ENCODE measurements at regions not wholly inside any gene's neighbourhood (a gene's known extent, or its start where the extent isn't known, plus 50 kb on each side); places are given as distances from the start of the nearest gene placed in this dataset.

DNA sequence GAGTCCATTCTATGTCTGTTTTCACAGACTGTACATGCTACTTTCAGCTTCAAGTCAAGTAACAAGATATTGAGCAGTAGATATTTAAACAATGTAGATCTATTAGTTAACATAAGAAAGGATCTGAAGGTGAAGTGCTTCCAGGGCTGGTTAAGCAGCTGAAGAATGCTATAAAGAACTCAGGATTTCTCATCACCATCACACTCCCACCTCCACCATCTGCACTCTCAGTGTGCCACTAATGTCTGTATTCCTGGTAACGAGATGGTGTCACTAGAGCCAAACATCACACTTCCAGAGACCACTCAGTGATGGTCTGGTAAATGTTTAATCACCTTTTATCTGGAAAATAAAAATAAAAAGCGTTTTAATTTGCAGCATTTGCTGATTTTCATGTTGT, 224.0 kb upstream of the FERD3L start:
- no peaks in the 10 kb centered on the region for H3K27me3 ChIP-seq
- DNase-seq: no peak
- H3K9me3 ChIP-seq: no peaks in the 10 kb centered on the region
- no peak overlapping the region for H3K27ac ChIP-seq
- TF ChIP-seq, protein P1, sequence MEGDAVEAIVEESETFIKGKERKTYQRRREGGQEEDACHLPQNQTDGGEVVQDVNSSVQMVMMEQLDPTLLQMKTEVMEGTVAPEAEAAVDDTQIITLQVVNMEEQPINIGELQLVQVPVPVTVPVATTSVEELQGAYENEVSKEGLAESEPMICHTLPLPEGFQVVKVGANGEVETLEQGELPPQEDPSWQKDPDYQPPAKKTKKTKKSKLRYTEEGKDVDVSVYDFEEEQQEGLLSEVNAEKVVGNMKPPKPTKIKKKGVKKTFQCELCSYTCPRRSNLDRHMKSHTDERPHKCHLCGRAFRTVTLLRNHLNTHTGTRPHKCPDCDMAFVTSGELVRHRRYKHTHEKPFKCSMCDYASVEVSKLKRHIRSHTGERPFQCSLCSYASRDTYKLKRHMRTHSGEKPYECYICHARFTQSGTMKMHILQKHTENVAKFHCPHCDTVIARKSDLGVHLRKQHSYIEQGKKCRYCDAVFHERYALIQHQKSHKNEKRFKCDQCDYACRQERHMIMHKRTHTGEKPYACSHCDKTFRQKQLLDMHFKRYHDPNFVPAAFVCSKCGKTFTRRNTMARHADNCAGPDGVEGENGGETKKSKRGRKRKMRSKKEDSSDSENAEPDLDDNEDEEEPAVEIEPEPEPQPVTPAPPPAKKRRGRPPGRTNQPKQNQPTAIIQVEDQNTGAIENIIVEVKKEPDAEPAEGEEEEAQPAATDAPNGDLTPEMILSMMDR (IDR thresholded peaks at IDR 0.05): no peak
- TF ChIP-seq POLR2AphosphoS5 (IDR thresholded peaks at IDR 0.05) (no peak), EP300 (IDR thresholded peaks at IDR 0.05) (no peak)
- no peaks in the 10 kb centered on the region for H3K4me1 ChIP-seq
- no peaks in the 10 kb centered on the region for H3K36me3 ChIP-seq
- WGBS, 5 donors: 41 to 70% (median 57%) methylated on average over 2 of the region's 2 CpGs
- intact Hi-C loops (cut with DNase I; ENCODE audit: low total_unique reads): no loop called here
- no peak overlapping the region for H3K4me3 ChIP-seq

DNA sequence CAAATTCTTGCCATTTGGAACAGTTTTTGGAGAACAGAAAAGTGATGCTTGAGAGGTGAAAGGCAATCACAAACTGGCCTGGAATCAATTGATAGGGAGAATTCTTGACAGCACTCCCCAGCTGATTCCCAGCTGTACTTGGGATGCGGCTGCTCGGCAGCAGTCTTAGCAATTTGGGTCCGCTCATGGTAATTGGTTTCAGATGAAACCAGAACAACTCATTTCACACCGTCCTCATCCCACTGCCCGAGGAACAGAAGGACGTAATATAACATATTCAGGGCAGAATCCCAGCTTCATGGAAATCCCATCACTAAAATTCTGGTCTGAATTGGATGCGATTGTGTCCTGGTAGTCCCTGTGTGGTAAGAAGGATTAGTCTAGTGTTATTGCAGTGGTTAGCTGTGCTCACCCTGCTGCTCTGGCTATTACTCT, 223.3 kb upstream of the FERD3L start:
- H3K27me3 ChIP-seq: no peaks in the 10 kb centered on the region
- H3K9me3 ChIP-seq: no peaks in the 10 kb centered on the region
- intact Hi-C loops (cut with DNase I; ENCODE audit: low total_unique reads): no loop called here
- no peak for DNase-seq
- TF ChIP-seq EP300 (IDR thresholded peaks at IDR 0.05) (no peak), POLR2AphosphoS5 (IDR thresholded peaks at IDR 0.05) (no peak), POLR2A (IDR thresholded peaks at IDR 0.05) (no peak)
- TF ChIP-seq, protein P1 (IDR thresholded peaks at IDR 0.05): no peak
- WGBS, 5 donors: 83 to 91% (median 87%) methylated on average over 7 of the region's 7 CpGs
- H3K4me1 ChIP-seq: no peaks in the 10 kb centered on the region
- no peak overlapping the region for H3K4me3 ChIP-seq
- H3K36me3 ChIP-seq: no peaks in the 10 kb centered on the region
- no peak overlapping the region for H3K27ac ChIP-seq

DNA sequence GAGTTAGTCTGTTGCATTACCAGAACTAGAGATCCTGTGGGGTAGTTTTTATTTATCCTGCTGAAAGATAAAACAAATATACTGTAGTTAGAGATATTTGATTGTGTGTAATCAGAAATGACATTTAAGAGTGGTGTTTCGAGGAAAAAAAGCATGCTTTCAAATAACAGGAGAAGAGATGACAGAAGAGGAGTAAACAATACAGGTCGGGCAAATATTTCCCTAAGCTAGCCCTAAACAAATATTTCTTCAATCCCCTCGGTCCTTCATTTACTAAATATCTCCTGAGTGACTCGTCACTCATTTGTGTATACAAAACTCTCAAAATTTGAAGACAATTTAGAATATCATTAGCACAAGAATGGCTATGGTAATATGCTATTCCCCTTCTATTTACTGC, 219.7 kb upstream of the FERD3L start:
- WGBS, 5 donors: 19 to 43% (median 33%) methylated on average over 4 of the region's 4 CpGs
- H3K4me1 ChIP-seq: no peaks in the 10 kb centered on the region
- no peak for DNase-seq
- no peaks in the 10 kb centered on the region for H3K9me3 ChIP-seq
- no peak overlapping the region for H3K27ac ChIP-seq
- no peak overlapping the region for H3K4me3 ChIP-seq
- no peaks in the 10 kb centered on the region for H3K36me3 ChIP-seq
- no peaks in the 10 kb centered on the region for H3K27me3 ChIP-seq
- intact Hi-C loops (cut with DNase I; ENCODE audit: low total_unique reads): no loop called here
- TF ChIP-seq POLR2A (IDR thresholded peaks at IDR 0.05): no peak

DNA sequence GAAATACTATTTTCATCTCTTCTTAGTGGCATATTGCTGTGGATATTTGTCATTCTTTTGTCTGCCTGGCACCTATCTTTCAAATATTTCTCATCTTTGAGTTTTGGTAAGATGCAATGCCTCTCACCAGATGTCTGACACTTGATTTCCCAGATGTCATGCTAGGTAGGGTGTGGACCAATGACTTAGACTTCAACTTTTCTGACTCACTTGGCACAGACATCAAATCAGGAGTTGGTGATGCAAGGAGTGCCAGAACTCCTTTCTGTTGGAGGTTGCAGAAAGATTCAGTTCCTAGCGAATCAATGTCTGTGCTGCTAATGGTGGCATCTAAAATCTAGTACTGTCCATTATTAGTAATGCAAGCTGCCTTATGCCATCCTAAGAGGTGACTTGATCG, 216.9 kb upstream of the FERD3L start:
- WGBS, 5 donors: 84 to 93% (median 87%) methylated on average over 2 of the region's 2 CpGs
- Histone ChIP-seq H3K4me3 (no peak overlapping the region), H3K9me3 (no peaks in the 10 kb centered on the region), H3K27ac (no peak overlapping the region), H3K4me1 (no peaks in the 10 kb centered on the region), H3K27me3 (no peaks in the 10 kb centered on the region), H3K36me3 (no peaks in the 10 kb centered on the region)
- no peak for DNase-seq
- intact Hi-C loops (cut with DNase I; ENCODE audit: low total_unique reads): no loop called here
- TF ChIP-seq EP300 (IDR thresholded peaks at IDR 0.05) (no peak), POLR2A (IDR thresholded peaks at IDR 0.05) (no peak), POLR2AphosphoS5 (IDR thresholded peaks at IDR 0.05) (no peak)
- TF ChIP-seq, protein P1 (IDR thresholded peaks at IDR 0.05): no peak

DNA sequence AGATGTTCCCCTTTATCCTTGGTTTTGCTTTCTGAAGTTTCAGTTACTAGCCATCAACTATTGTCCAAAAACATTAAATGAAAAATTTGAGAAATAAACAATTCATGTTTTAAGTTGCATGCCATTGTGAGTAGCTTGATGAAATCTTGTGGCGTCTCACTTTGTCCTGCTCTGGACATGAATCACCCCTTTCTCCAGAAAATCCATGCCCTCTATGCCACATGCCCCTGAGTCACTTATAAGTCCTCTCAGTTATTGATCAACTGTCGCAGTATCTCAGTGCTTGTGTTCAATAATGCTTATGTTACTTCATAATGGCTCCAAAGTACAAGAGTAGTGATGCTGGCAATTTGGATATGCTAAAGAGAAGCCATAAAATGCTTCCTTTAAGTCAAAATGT, 208.0 kb upstream of the FERD3L start:
- TF ChIP-seq EP300 (IDR thresholded peaks at IDR 0.05) (no peak), POLR2A (IDR thresholded peaks at IDR 0.05) (no peak), POLR2AphosphoS5 (IDR thresholded peaks at IDR 0.05) (no peak)
- TF ChIP-seq, protein P1 (IDR thresholded peaks at IDR 0.05): no peak
- DNase-seq: no peak
- Histone ChIP-seq H3K27ac (no peak overlapping the region), H3K9me3 (no peaks in the 10 kb centered on the region), H3K4me1 (no peaks in the 10 kb centered on the region), H3K27me3 (no peaks in the 10 kb centered on the region), H3K4me3 (no peak overlapping the region), H3K36me3 (no peaks in the 10 kb centered on the region)
- 78 to 96% (median 89%) methylated on average over 2 of the region's 2 CpGs for WGBS, 5 donors
- intact Hi-C loops (cut with DNase I; ENCODE audit: low total_unique reads): no loop called here
